ENCODE measurements at regions not wholly inside any gene's neighbourhood (a gene's known extent, or its start where the extent isn't known, plus 50 kb on each side); places are given as distances from the start of the nearest gene placed in this dataset.

DNA sequence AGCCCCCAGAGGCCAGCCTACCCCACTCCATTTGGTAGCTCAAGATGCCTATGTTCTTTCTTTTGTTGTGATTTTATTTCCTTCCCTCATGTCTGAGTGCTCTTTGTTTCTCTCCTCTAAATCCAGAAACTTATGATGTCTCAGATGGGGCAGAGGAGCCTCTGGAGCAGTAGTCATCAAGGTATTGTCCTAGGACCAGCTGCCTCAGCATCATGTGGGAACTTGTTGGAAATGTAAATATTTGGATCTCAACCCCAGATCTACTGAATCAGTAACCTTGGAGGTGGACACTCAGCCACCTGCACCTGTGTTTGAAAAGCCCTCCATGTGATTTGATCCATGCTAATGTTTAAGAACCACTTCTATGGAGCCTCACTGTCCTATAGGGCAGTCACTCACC is 593.1 kb upstream of the PLXNA2 start:
- Histone ChIP-seq H3K4me1 (ENCODE audit: insufficient read depth, low read length) (no peaks in the 10 kb centered on the region), H3K9ac (ENCODE audit: low read length) (no peak overlapping the region), H3K9me3 (ENCODE audit: insufficient read depth, low read depth, low read length) (no peaks in the 10 kb centered on the region), H3K27ac (ENCODE audit: low read depth, low read length) (no peak overlapping the region), H3K79me2 (ENCODE audit: insufficient read depth, low read length) (no peaks in the 10 kb centered on the region), H3K4me2 (ENCODE audit: low read length) (no peak overlapping the region), H4K20me1 (ENCODE audit: insufficient read depth, low read length) (no peaks in the 10 kb centered on the region), H3K4me3 (ENCODE audit: insufficient read depth, low read depth, low read length) (no peak overlapping the region), H3K27me3 (ENCODE audit: insufficient read depth, low read length) (no peaks in the 10 kb centered on the region), H2AFZ (ENCODE audit: low read depth, low read length) (no peak overlapping the region), H3K36me3 (ENCODE audit: insufficient read depth, low read length) (no peaks in the 10 kb centered on the region)
- Mint-ChIP-seq H3K27me3 (ENCODE audit: low read depth, unreplicated experiment) (no peaks in the 10 kb centered on the region), H3K36me3 (ENCODE audit: low read depth, unreplicated experiment) (no peaks in the 10 kb centered on the region), H3K9me3 (ENCODE audit: unreplicated experiment) (peaks cover under 1% of the 10 kb centered on the region), H3K4me1 (ENCODE audit: low read depth, unreplicated experiment) (peaks cover 14% of the 10 kb centered on the region), H3K4me3 (ENCODE audit: unreplicated experiment) (no peak overlapping the region), H3K27ac (ENCODE audit: unreplicated experiment) (no peak overlapping the region)
- FAIRE-seq (no peak), DNase-seq (ENCODE audit: low read depth) (no peak)
- TF ChIP-seq EZH2 (IDR thresholded peaks at IDR 0.05; ENCODE audit: insufficient read depth, low read length), result no peak
- TF ChIP-seq, protein P1, sequence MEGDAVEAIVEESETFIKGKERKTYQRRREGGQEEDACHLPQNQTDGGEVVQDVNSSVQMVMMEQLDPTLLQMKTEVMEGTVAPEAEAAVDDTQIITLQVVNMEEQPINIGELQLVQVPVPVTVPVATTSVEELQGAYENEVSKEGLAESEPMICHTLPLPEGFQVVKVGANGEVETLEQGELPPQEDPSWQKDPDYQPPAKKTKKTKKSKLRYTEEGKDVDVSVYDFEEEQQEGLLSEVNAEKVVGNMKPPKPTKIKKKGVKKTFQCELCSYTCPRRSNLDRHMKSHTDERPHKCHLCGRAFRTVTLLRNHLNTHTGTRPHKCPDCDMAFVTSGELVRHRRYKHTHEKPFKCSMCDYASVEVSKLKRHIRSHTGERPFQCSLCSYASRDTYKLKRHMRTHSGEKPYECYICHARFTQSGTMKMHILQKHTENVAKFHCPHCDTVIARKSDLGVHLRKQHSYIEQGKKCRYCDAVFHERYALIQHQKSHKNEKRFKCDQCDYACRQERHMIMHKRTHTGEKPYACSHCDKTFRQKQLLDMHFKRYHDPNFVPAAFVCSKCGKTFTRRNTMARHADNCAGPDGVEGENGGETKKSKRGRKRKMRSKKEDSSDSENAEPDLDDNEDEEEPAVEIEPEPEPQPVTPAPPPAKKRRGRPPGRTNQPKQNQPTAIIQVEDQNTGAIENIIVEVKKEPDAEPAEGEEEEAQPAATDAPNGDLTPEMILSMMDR (IDR thresholded peaks at IDR 0.05; ENCODE audit: insufficient read depth, low read depth, low read length), result no peak

GRCh38 chr1:208841436-208841835 is 597.3 kb upstream of the PLXNA2 start:
- no peak for TF ChIP-seq EZH2 (IDR thresholded peaks at IDR 0.05; ENCODE audit: insufficient read depth, low read length)
- TF ChIP-seq, protein P1 (IDR thresholded peaks at IDR 0.05; ENCODE audit: insufficient read depth, low read depth, low read length), result no peak
- Histone ChIP-seq H3K36me3 (ENCODE audit: insufficient read depth, low read length) (no peaks in the 10 kb centered on the region), H2AFZ (ENCODE audit: low read depth, low read length) (no peak overlapping the region), H3K4me2 (ENCODE audit: low read length) (no peak overlapping the region), H3K79me2 (ENCODE audit: insufficient read depth, low read length) (no peaks in the 10 kb centered on the region), H3K9me3 (ENCODE audit: insufficient read depth, low read depth, low read length) (no peaks in the 10 kb centered on the region), H3K27me3 (ENCODE audit: insufficient read depth, low read length) (no peaks in the 10 kb centered on the region), H3K4me3 (ENCODE audit: insufficient read depth, low read depth, low read length) (no peak overlapping the region), H3K4me1 (ENCODE audit: insufficient read depth, low read length) (no peaks in the 10 kb centered on the region), H4K20me1 (ENCODE audit: insufficient read depth, low read length) (no peaks in the 10 kb centered on the region), H3K9ac (ENCODE audit: low read length) (no peak overlapping the region), H3K27ac (ENCODE audit: low read depth, low read length) (no peak overlapping the region)
- Mint-ChIP-seq H3K36me3 (ENCODE audit: low read depth, unreplicated experiment) (no peaks in the 10 kb centered on the region), H3K9me3 (ENCODE audit: unreplicated experiment) (peaks cover 3% of the 10 kb centered on the region), H3K4me1 (ENCODE audit: low read depth, unreplicated experiment) (no peaks in the 10 kb centered on the region), H3K27me3 (ENCODE audit: low read depth, unreplicated experiment) (no peaks in the 10 kb centered on the region), H3K4me3 (ENCODE audit: unreplicated experiment) (no peak overlapping the region), H3K27ac (ENCODE audit: unreplicated experiment) (no peak overlapping the region)
- DNase-seq (ENCODE audit: low read depth), result peak; percentile 24
- no peak for FAIRE-seq

- Mint-ChIP-seq H3K4me1 (ENCODE audit: low read depth, unreplicated experiment) (no peaks in the 10 kb centered on the region), H3K27ac (ENCODE audit: unreplicated experiment) (no peak overlapping the region), H3K4me3 (ENCODE audit: unreplicated experiment) (no peak overlapping the region), H3K27me3 (ENCODE audit: low read depth, unreplicated experiment) (no peaks in the 10 kb centered on the region), H3K9me3 (ENCODE audit: unreplicated experiment) (peaks cover 3% of the 10 kb centered on the region), H3K36me3 (ENCODE audit: low read depth, unreplicated experiment) (no peaks in the 10 kb centered on the region)
- DNase-seq (ENCODE audit: low read depth) (no peak), FAIRE-seq (no peak)
- no peak overlapping the region for H3K27ac ChIP-seq (ENCODE audit: low read depth, low read length)
- no peaks in the 10 kb centered on the region for H3K27me3 ChIP-seq (ENCODE audit: insufficient read depth, low read length)
- H4K20me1 ChIP-seq (ENCODE audit: insufficient read depth, low read length), result no peaks in the 10 kb centered on the region
- TF ChIP-seq, protein P1 (IDR thresholded peaks at IDR 0.05; ENCODE audit: insufficient read depth, low read depth, low read length), result no peak
- no peak for TF ChIP-seq EZH2 (IDR thresholded peaks at IDR 0.05; ENCODE audit: insufficient read depth, low read length)
- no peak overlapping the region for H2AFZ ChIP-seq (ENCODE audit: low read depth, low read length)
- H3K36me3 ChIP-seq (ENCODE audit: insufficient read depth, low read length), result no peaks in the 10 kb centered on the region
- no peaks in the 10 kb centered on the region for H3K4me1 ChIP-seq (ENCODE audit: insufficient read depth, low read length)
- H3K9me3 ChIP-seq (ENCODE audit: insufficient read depth, low read depth, low read length), result no peaks in the 10 kb centered on the region
- H3K4me2 ChIP-seq (ENCODE audit: low read length), result no peak overlapping the region
- H3K9ac ChIP-seq (ENCODE audit: low read length), result no peak overlapping the region
- H3K4me3 ChIP-seq (ENCODE audit: insufficient read depth, low read depth, low read length), result no peak overlapping the region
- no peaks in the 10 kb centered on the region for H3K79me2 ChIP-seq (ENCODE audit: insufficient read depth, low read length)
Measured at GRCh38 chr1:208842451-208842850, 598.3 kb upstream of the PLXNA2 start.
